SK-N-SH (cell line): ENCODE measurements at regions not wholly inside any gene's neighbourhood (a gene's known extent, or its start where the extent isn't known, plus 50 kb on each side); places are given as distances from the start of the nearest gene placed in this dataset.

Experiments
- CTCF ChIA-PET: fragments of 300-600, 350-600 bp; formaldehyde crosslinking; extraction: SDS; loops from one replicate; lab custom pipeline; 2021; lab: Yijun Ruan, JAX
- POLR2A ChIA-PET: fragments of 350-600 bp; sonication (Branson Sonifier 250); formaldehyde crosslinking; extraction: SDS; loops from one replicate; lab custom pipeline; 2020; ENCODE audit warnings: antibody characterized with exemption, inconsistent platforms; lab: Yijun Ruan, JAX
- DNase-seq: peaks from one replicate; pipeline ENCODE4 v3.0.0; 2012
- H2AFZ ChIP-seq: fragments of 200-600 bp; sonication (generic); 2 replicates; pipeline ENCODE4 v1.8.1; 2016; ENCODE audit warnings: antibody characterized with exemption, mild to moderate bottlenecking, low read depth
- H3F3A ChIP-seq: fragments of 200-600 bp; sonication (generic); replicated peaks from 2 replicates; pipeline ENCODE3; 2016; ENCODE audit warnings: antibody characterized with exemption, mild to moderate bottlenecking; ENCODE audit not compliant: insufficient read depth
- H3K27ac ChIP-seq, 2 experiments: fragments of 200-500 bp in 1 of 2; fragments of 200-600 bp in 1 of 2; sonication (Bioruptor generic) in 1 of 2; sonication (generic), shearing (Covaris generic) in 1 of 2; 2 replicates each; pipeline versions ENCODE4 v1.5.1 to v1.6.1; 2014 to 2016; ENCODE audit warnings: low read depth in 2 of 2, inconsistent platforms in 1 of 2, low read length in 1 of 2, mild to moderate bottlenecking in 1 of 2, mixed read lengths in 1 of 2
- H3K27me3 ChIP-seq: fragments of 200-600 bp; sonication (generic), shearing (Covaris generic); 2 replicates; pipeline ENCODE4 v1.6.1; 2016; ENCODE audit warnings: mixed run types; ENCODE audit not compliant: insufficient read depth
- H3K36me3 ChIP-seq, 2 experiments: fragments of 200-500 bp in 1 of 2; fragments of 200-600 bp in 1 of 2; sonication (Bioruptor generic) in 1 of 2; sonication (generic) in 1 of 2; replicated peaks in 1 of 2; 2 replicates each; pipeline versions ENCODE3 to v1.5.1; 2014 to 2016; ENCODE audit warnings: low read length in 1 of 2, mild to moderate bottlenecking in 1 of 2; ENCODE audit not compliant: insufficient read depth in 2 of 2, control insufficient read depth in 1 of 2
- H3K4me1 ChIP-seq, 2 experiments: fragments of 200-500 bp in 1 of 2; fragments of 200-600 bp in 1 of 2; sonication (Bioruptor generic) in 1 of 2; sonication (generic), shearing (Covaris generic) in 1 of 2; 2 replicates each; pipeline versions ENCODE4 v1.5.1 to v1.6.1; 2014 to 2016; ENCODE audit warnings: low read depth in 1 of 2, low read length in 1 of 2, mixed run types in 1 of 2; ENCODE audit not compliant: insufficient read depth in 2 of 2, control insufficient read depth in 1 of 2
- H3K4me2 ChIP-seq: fragments of 200-600 bp; sonication (generic), shearing (Covaris generic); 2 replicates; pipeline ENCODE4 v1.6.1; 2017; ENCODE audit warnings: mixed run types
- H3K4me3 ChIP-seq, 2 experiments: fragments of 200-500 bp in 1 of 2; fragments of 200-600 bp in 1 of 2; sonication (Bioruptor generic) in 1 of 2; sonication (generic), shearing (Covaris generic) in 1 of 2; 2 replicates each; pipeline versions ENCODE4 v1.5.1 to v1.8.1; 2014 to 2016; ENCODE audit warnings: low read depth in 2 of 2, inconsistent platforms in 1 of 2, low read length in 1 of 2, mild to moderate bottlenecking in 1 of 2, mixed read lengths in 1 of 2, moderate library complexity in 1 of 2
- H3K79me2 ChIP-seq: fragments of 200-600 bp; sonication (generic); 2 replicates; pipeline ENCODE4 v1.8.1; 2017; ENCODE audit warnings: mild to moderate bottlenecking; ENCODE audit not compliant: insufficient read depth
- H3K9ac ChIP-seq: fragments of 200-600 bp; sonication (generic); 2 replicates; pipeline ENCODE4 v1.6.1; 2017; ENCODE audit warnings: mixed run types
- H3K9me2 ChIP-seq: fragments of 200-600 bp; sonication (generic); 2 replicates; pipeline ENCODE4 v1.6.1; 2017; ENCODE audit warnings: mixed run types
- H3K9me3 ChIP-seq: fragments of 200-600 bp; sonication (generic); 2 replicates; pipeline ENCODE4 v1.6.1; 2017; ENCODE audit warnings: mixed run types, mild to moderate bottlenecking, moderate library complexity
- H4K20me1 ChIP-seq: fragments of 200-600 bp; sonication (generic); 2 replicates; pipeline ENCODE4 v1.6.1; 2017; ENCODE audit warnings: mild to moderate bottlenecking, mixed run types; ENCODE audit not compliant: insufficient read depth
- CHD2 ChIP-seq: fragments of 150-350 bp; IDR thresholded peaks from 2 replicates; pipeline ENCODE4 v1.6.1; 2018; ENCODE audit warnings: low read length; ENCODE audit not compliant: partially characterized antibody
- EP300 ChIP-seq, 2 experiments: IDR thresholded peaks; 2 replicates each; pipeline versions ENCODE4 v1.4.0 to v1.6.1; 2012; ENCODE audit warnings: borderline replicate concordance in 1 of 2, low read depth in 1 of 2, low read length in 1 of 2
- EZH2phosphoT487 ChIP-seq: fragments of 200-600 bp; sonication (generic); IDR thresholded peaks from 2 replicates; pipeline ENCODE4 v1.6.1; 2017; ENCODE audit warnings: low read depth, mixed run types, mild to moderate bottlenecking, antibody characterized with exemption, moderate library complexity, borderline replicate concordance
- FOSL2 ChIP-seq: IDR thresholded peaks from 2 replicates; pipeline ENCODE4 v1.4.0; 2012; ENCODE audit warnings: low read depth, mild to moderate bottlenecking, moderate library complexity, borderline replicate concordance
- FOXJ3 ChIP-seq: sonication (generic); formaldehyde crosslinking; IDR thresholded peaks from 2 replicates; pipeline ENCODE4 v1.5.1; 2020; ENCODE audit warnings: mild to moderate bottlenecking, missing genetic modification reagents
- FOXM1 ChIP-seq: IDR thresholded peaks from 2 replicates; pipeline ENCODE4 v1.4.0; 2012; ENCODE audit warnings: low read depth, mild to moderate bottlenecking
- MEF2A ChIP-seq: IDR thresholded peaks from 2 replicates; pipeline ENCODE4 v1.4.0; 2012; ENCODE audit warnings: low read depth, borderline replicate concordance
- MXI1 ChIP-seq: IDR thresholded peaks from 2 replicates; pipeline ENCODE4 v1.6.1; 2012; ENCODE audit warnings: mild to moderate bottlenecking, low read depth, low read length, improper control_type of control experiment
- NFIC ChIP-seq: IDR thresholded peaks from 2 replicates; pipeline ENCODE4 v1.4.0; 2012; ENCODE audit warnings: borderline replicate concordance
- POLR2AphosphoS5 ChIP-seq: IDR thresholded peaks from 2 replicates; pipeline ENCODE4 v1.6.1; 2012; ENCODE audit warnings: low read depth, low read length
- RFX5 ChIP-seq: IDR thresholded peaks from 2 replicates; pipeline ENCODE4 v1.6.1; 2012; ENCODE audit warnings: mild to moderate bottlenecking, improper control_type of control experiment, low read length
- TCF12 ChIP-seq: IDR thresholded peaks from 2 replicates; pipeline ENCODE4 v1.4.0; 2012
- YY1 ChIP-seq: IDR thresholded peaks from 2 replicates; pipeline ENCODE4 v1.4.0; 2012; ENCODE audit warnings: low read depth, mild to moderate bottlenecking
- WGBS: methylation state at CpG from one replicate; pipeline ENCODE4 v1.1.6; 2017; ENCODE audit warnings: low lambda C conversion rate; 5-methylcytosine and 5-hydroxymethylcytosine counted together
- TF ChIP-seq, protein P1 (sequence below): IDR thresholded peaks from 2 replicates; pipeline ENCODE4 v1.4.0; 2012; ENCODE audit warnings: low read depth, borderline replicate concordance

GRCh38 chr13:40476175-40476958 lies 190.1 kb downstream of the FOXO1 start:
- CTCF ChIA-PET = interaction anchor here (0.7 kb wide), 1 partner anchor 304 kb away, joined by 3 read pairs; no protein-coding TSS in a partner anchor
- TF ChIP-seq FOXJ3 (CRISPR knock-in tag) (no peak), NFIC (0 out of 2 replicates have a peak, but pooled peaks have one; percentile 10), RFX5 (no peak), MXI1 (no peak), MEF2A (0 out of 2 replicates have a peak, but pooled peaks have one; percentile 38), FOSL2 (peak; percentile 20; the same call in 1 of the 2 replicates), POLR2AphosphoS5 (no peak), TCF12 (peak; percentile 45)
- Histone ChIP-seq H3K79me2 (no peaks in the 10 kb centered on the region), H3K36me3 (no peaks in the 10 kb centered on the region), H3K27me3 (no peaks in the 10 kb centered on the region), H2AFZ (peak overlapping the region; percentile 20; the same call in 1 of the 2 replicates), H3K9ac (no peak overlapping the region), H3K9me3 (no peaks in the 10 kb centered on the region), H4K20me1 (no peaks in the 10 kb centered on the region), H3K4me3 (no peak overlapping the region), H3K9me2 (no peaks in the 10 kb centered on the region), H3K4me1 (peaks cover 0 to 5% of the 10 kb centered on the region in 2 experiments; a peak in 1 of 4 replicates), H3F3A (no peaks in the 10 kb centered on the region), H3K4me2 (peak overlapping the region; percentile 42; the same call in 1 of the 2 replicates), H3K27ac (peak overlapping the region; percentile 25 to 33; a peak in 3 of 4 replicates)
- WGBS = 51% methylated on average over 4 of the region's 4 CpGs
- POLR2A ChIA-PET = no interaction called here
- DNase-seq = no peak

GRCh38 chr13:40477623-40478608 lies 188.5 kb downstream of the FOXO1 start:
- no peak overlapping the region for H3K4me3 ChIP-seq
- H3K27me3 ChIP-seq = no peaks in the 10 kb centered on the region
- H3K9me3 ChIP-seq = no peaks in the 10 kb centered on the region
- 86% methylated on average over 17 of the region's 17 CpGs for WGBS
- TF ChIP-seq CHD2 = no peak
- TF ChIP-seq EP300 (IDR thresholded peaks at IDR 0.05; ENCODE audit: borderline replicate concordance in 1 of 2, low read depth in 1 of 2, low read length in 1 of 2) = no peak
- no peak for TF ChIP-seq YY1
- TF ChIP-seq EZH2phosphoT487 = no peak
- TF ChIP-seq, protein P1, sequence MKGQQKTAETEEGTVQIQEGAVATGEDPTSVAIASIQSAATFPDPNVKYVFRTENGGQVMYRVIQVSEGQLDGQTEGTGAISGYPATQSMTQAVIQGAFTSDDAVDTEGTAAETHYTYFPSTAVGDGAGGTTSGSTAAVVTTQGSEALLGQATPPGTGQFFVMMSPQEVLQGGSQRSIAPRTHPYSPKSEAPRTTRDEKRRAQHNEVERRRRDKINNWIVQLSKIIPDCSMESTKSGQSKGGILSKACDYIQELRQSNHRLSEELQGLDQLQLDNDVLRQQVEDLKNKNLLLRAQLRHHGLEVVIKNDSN = no peak
- no peak for TF ChIP-seq POLR2AphosphoS5
- TF ChIP-seq FOXJ3 (CRISPR knock-in tag) = no peak
- no peak for TF ChIP-seq FOXM1
- no peaks in the 10 kb centered on the region for H3K36me3 ChIP-seq
- H3K4me1 ChIP-seq = peaks cover 0 to 5% of the 10 kb centered on the region in 2 experiments; a peak in 1 of 4 replicates
- ChIA-PET CTCF (interaction anchor here (0.6 kb wide), 1 partner anchor 79 kb away, joined by 3 read pairs; no protein-coding TSS in a partner anchor), POLR2A (no interaction called here)
- H3K79me2 ChIP-seq = no peaks in the 10 kb centered on the region
- H3K9ac ChIP-seq = no peak overlapping the region
- no peaks in the 10 kb centered on the region for H3F3A ChIP-seq
- DNase-seq = no peak
- no peak overlapping the region for H3K27ac ChIP-seq
- H4K20me1 ChIP-seq = no peaks in the 10 kb centered on the region
- 0 out of 2 replicates have a peak overlapping the region, but pooled peaks have one; percentile 26 for H3K4me2 ChIP-seq
- H3K9me2 ChIP-seq = no peaks in the 10 kb centered on the region
- no peak overlapping the region for H2AFZ ChIP-seq
